H1 (cell line): ENCODE measurements at regions not wholly inside any gene's neighbourhood (a gene's known extent, or its start where the extent isn't known, plus 50 kb on each side); places are given as distances from the start of the nearest gene placed in this dataset.

ENCODE experiments used
- CTCF ChIA-PET: fragments of 300-600 bp; sonication (Branson Sonifier 250); formaldehyde crosslinking; loops from one replicate; lab custom pipeline; 2021; ENCODE audit not compliant: partially characterized antibody; lab: Charles Lee
- POLR2A ChIA-PET: fragments of 300-600 bp; sonication (Branson Sonifier 250); formaldehyde crosslinking; loops from one replicate; lab custom pipeline; 2021; ENCODE audit warnings: inconsistent platforms; ENCODE audit not compliant: partially characterized antibody; lab: Charles Lee
- DNase-seq, 2 experiments: peaks; one replicate each; pipeline versions ENCODE4 v3.0.0 to v3.0.0-alpha.2; 2010 to 2022; ENCODE audit warnings: low spot score in 2 of 2, low read depth in 1 of 2, mixed read lengths in 1 of 2
- FAIRE-seq: peaks from 2 replicates; lab custom pipeline; 2011; peaks lifted over from hg19 to GRCh38; lab: Jason Lieb, UNC
- H2AFZ ChIP-seq: 2 replicates; pipeline ENCODE4 v1.8.1; 2012; ENCODE audit warnings: low read length, inconsistent platforms
- H2AK5ac ChIP-seq: 2 replicates; pipeline ENCODE4 v1.6.1; 2013; ENCODE audit warnings: low read depth, low read length
- H2BK120ac ChIP-seq: replicated peaks from 2 replicates; pipeline ENCODE3; 2013; ENCODE audit warnings: low read depth, low read length, inconsistent platforms
- H2BK12ac ChIP-seq: 2 replicates; pipeline ENCODE4 v1.6.1; 2013; ENCODE audit warnings: low read depth, low read length
- H2BK15ac ChIP-seq: 2 replicates; pipeline ENCODE4 v1.6.1; 2013; ENCODE audit warnings: low read length
- H2BK20ac ChIP-seq: 2 replicates; pipeline ENCODE4 v1.6.1; 2013; ENCODE audit warnings: low read length
- H2BK5ac ChIP-seq: 2 replicates; pipeline ENCODE4 v1.6.1; 2013; ENCODE audit warnings: low read depth, low read length
- H3K14ac ChIP-seq: 2 replicates; pipeline ENCODE4 v1.6.1; 2013; ENCODE audit warnings: inconsistent platforms; ENCODE audit not compliant: insufficient read length
- H3K18ac ChIP-seq: 2 replicates; pipeline ENCODE4 v1.6.1; 2013; ENCODE audit warnings: low read length; ENCODE audit errors: extremely low read depth
- H3K23ac ChIP-seq: 2 replicates; pipeline ENCODE4 v1.6.1; 2013; ENCODE audit warnings: inconsistent platforms; ENCODE audit not compliant: insufficient read length
- H3K23me2 ChIP-seq: 2 replicates; pipeline ENCODE4 v1.6.1; 2013; ENCODE audit warnings: low read depth, low read length
- H3K27ac ChIP-seq: 2 replicates; pipeline ENCODE4 v1.6.1; 2011; ENCODE audit warnings: low read depth, low read length, inconsistent platforms
- H3K27me3 ChIP-seq, 4 experiments: replicated peaks in 1 of 4; 1 replicate in 1 of 4; 2 replicates in 3 of 4; pipeline versions ENCODE4 v1.6.1 to v1.8.1; 2011 to 2013; ENCODE audit warnings: low read length in 3 of 4, mild to moderate bottlenecking in 3 of 4, inconsistent platforms in 2 of 4, mixed read lengths in 2 of 4, moderate library complexity in 1 of 4; ENCODE audit not compliant: control insufficient read depth in 3 of 4, insufficient read depth in 3 of 4; ENCODE audit errors: extremely low read depth in 1 of 4
- H3K36me3 ChIP-seq, 4 experiments: 2 replicates each; pipeline versions ENCODE4 v1.6.1 to v1.8.1; 2011 to 2013; ENCODE audit warnings: mild to moderate bottlenecking in 4 of 4, low read length in 3 of 4, moderate library complexity in 2 of 4, control low read depth in 1 of 4, inconsistent platforms in 1 of 4; ENCODE audit not compliant: insufficient read depth in 4 of 4, control insufficient read depth in 2 of 4
- H3K4ac ChIP-seq: replicated peaks from 2 replicates; pipeline ENCODE3; 2013; ENCODE audit warnings: low read length, low read depth, mixed read lengths, inconsistent platforms; ENCODE audit not compliant: insufficient read length
- H3K4me1 ChIP-seq, 4 experiments: replicated peaks in 1 of 4; 1 replicate in 1 of 4; 2 replicates in 3 of 4; pipeline versions ENCODE4 v1.6.1 to v1.8.1; 2011 to 2013; ENCODE audit warnings: low read length in 3 of 4, inconsistent platforms in 2 of 4, mixed read lengths in 1 of 4; ENCODE audit not compliant: insufficient read depth in 4 of 4, control insufficient read depth in 3 of 4
- H3K4me2 ChIP-seq, 2 experiments: 2 replicates each; pipeline versions ENCODE4 v1.6.1 to v1.8.1; 2011 to 2013; ENCODE audit warnings: low read depth in 2 of 2, low read length in 2 of 2, control low read depth in 1 of 2, inconsistent platforms in 1 of 2, mild to moderate bottlenecking in 1 of 2; ENCODE audit not compliant: insufficient read depth in 1 of 2
- H3K4me3 ChIP-seq, 4 experiments: fragments of 200-600, 300-600 bp in 1 of 4; sonication (generic), shearing (Covaris generic), sonication (Bioruptor Twin) in 1 of 4; 2 replicates each; pipeline versions ENCODE4 v1.5.1 to v1.8.1; 2011 to 2016; ENCODE audit warnings: low read length in 4 of 4, low read depth in 3 of 4, control low read depth in 2 of 4, inconsistent platforms in 2 of 4, mild to moderate bottlenecking in 2 of 4, mixed read lengths in 1 of 4, moderate library complexity in 1 of 4; ENCODE audit not compliant: insufficient read depth in 2 of 4; ENCODE audit errors: extremely low read depth in 1 of 4
- H3K56ac ChIP-seq: replicated peaks from 2 replicates; pipeline ENCODE3; 2013; ENCODE audit warnings: low read depth, mild to moderate bottlenecking, mixed read lengths, low read length, inconsistent platforms; ENCODE audit not compliant: insufficient read length
- H3K79me1 ChIP-seq: 2 replicates; pipeline ENCODE4 v1.6.1; 2013; ENCODE audit warnings: low read depth, low read length, control low read depth
- H3K79me2 ChIP-seq, 2 experiments: 2 replicates each; pipeline versions ENCODE4 v1.6.1 to v1.8.1; 2012 to 2013; ENCODE audit warnings: low read length in 2 of 2, mild to moderate bottlenecking in 2 of 2, inconsistent platforms in 1 of 2; ENCODE audit not compliant: insufficient read depth in 2 of 2, control insufficient read depth in 1 of 2
- H3K9ac ChIP-seq, 4 experiments: replicated peaks in 1 of 4; 1 replicate in 1 of 4; 2 replicates in 3 of 4; pipeline versions ENCODE4 v1.6.1 to v1.8.1; 2011 to 2013; ENCODE audit warnings: low read depth in 3 of 4, low read length in 3 of 4, control low read depth in 2 of 4, mild to moderate bottlenecking in 2 of 4, moderate library complexity in 2 of 4, inconsistent platforms in 1 of 4; ENCODE audit errors: extremely low read depth in 1 of 4
- H3K9me3 ChIP-seq, 2 experiments: 2 replicates each; pipeline versions ENCODE4 v1.6.1 to v1.8.1; 2012 to 2013; ENCODE audit warnings: mild to moderate bottlenecking in 2 of 2, moderate library complexity in 2 of 2, control low read depth in 1 of 2, inconsistent platforms in 1 of 2, low read depth in 1 of 2, low read length in 1 of 2, mixed read lengths in 1 of 2; ENCODE audit not compliant: insufficient read depth in 2 of 2
- H4K20me1 ChIP-seq, 2 experiments: replicated peaks in 1 of 2; 2 replicates each; pipeline versions ENCODE3 to v1.8.1; 2011 to 2013; ENCODE audit warnings: inconsistent platforms in 2 of 2, low read length in 2 of 2, mild to moderate bottlenecking in 1 of 2; ENCODE audit not compliant: insufficient read depth in 2 of 2, control insufficient read depth in 1 of 2
- H4K5ac ChIP-seq: 2 replicates; pipeline ENCODE4 v1.6.1; 2013; ENCODE audit warnings: low read length, low read depth, mixed read lengths, inconsistent platforms; ENCODE audit not compliant: insufficient read length
- H4K8ac ChIP-seq: 2 replicates; pipeline ENCODE4 v1.8.0; 2013; ENCODE audit warnings: mild to moderate bottlenecking, moderate library complexity, low read length, inconsistent platforms; ENCODE audit not compliant: insufficient read depth; ENCODE audit errors: extremely low read depth
- H4K91ac ChIP-seq: replicated peaks from 2 replicates; pipeline ENCODE3; 2013; ENCODE audit warnings: low read length, mixed read lengths, inconsistent platforms; ENCODE audit not compliant: insufficient read length
- CBX8 ChIP-seq: fragments of 300-800, 300-1000 bp; sonication (generic); IDR thresholded peaks from 2 replicates; pipeline ENCODE4 v1.7.1; 2016; ENCODE audit warnings: low read depth, low read length, borderline replicate concordance
- CREB1 ChIP-seq: IDR thresholded peaks from 2 replicates; pipeline ENCODE4 v1.6.1; 2012; ENCODE audit warnings: inconsistent platforms
- EP300 ChIP-seq, 2 experiments: IDR thresholded peaks; 1 replicate in 1 of 2; 2 replicates in 1 of 2; pipeline ENCODE4 v1.6.1; 2011 to 2012; ENCODE audit warnings: low read depth in 2 of 2, low read length in 2 of 2, mild to moderate bottlenecking in 2 of 2, borderline replicate concordance in 1 of 2, inconsistent platforms in 1 of 2, moderate library complexity in 1 of 2
- JUN ChIP-seq: IDR thresholded peaks from 2 replicates; pipeline ENCODE4 v1.6.1; 2011; ENCODE audit warnings: low read depth, mild to moderate bottlenecking, improper control_type of control experiment, low read length
- KDM1A ChIP-seq: fragments of 200-600, 300-600 bp; sonication (generic); IDR thresholded peaks from 2 replicates; pipeline ENCODE4 v1.7.1; 2016; ENCODE audit warnings: mild to moderate bottlenecking, low read length, borderline replicate concordance
- POU5F1 ChIP-seq: IDR thresholded peaks from 2 replicates; pipeline ENCODE4 v1.6.1; 2011; ENCODE audit warnings: low read depth, mild to moderate bottlenecking, low read length, moderate library complexity
- RXRA ChIP-seq: IDR thresholded peaks from 2 replicates; pipeline ENCODE4 v1.6.1; 2011; ENCODE audit warnings: low read depth, mild to moderate bottlenecking, low read length, moderate library complexity; ENCODE audit not compliant: insufficient read depth
- SAP30 ChIP-seq: fragments of 300-600 bp; sonication (generic); IDR thresholded peaks from 2 replicates; pipeline ENCODE4 v1.7.1; 2012; ENCODE audit warnings: low read length, moderate library complexity, mild to moderate bottlenecking, inconsistent platforms; ENCODE audit not compliant: insufficient read depth, insufficient replicate concordance
- WGBS, 2 experiments: shearing (Covaris generic) in 1 of 2; methylation state at CpG; one replicate each; pipeline versions ENCODE4 v1.1.6 to v1.1.7; 2013 to 2015; ENCODE audit warnings: low lambda C conversion rate in 2 of 2, mixed read lengths in 2 of 2, inconsistent platforms in 1 of 2, low coverage in 1 of 2, missing lambda C conversion rate in 1 of 2; ENCODE audit not compliant: insufficient replicate concordance in 2 of 2, insufficient coverage in 1 of 2, insufficient read length in 1 of 2; ENCODE audit errors: extremely low coverage in 1 of 2, missing lambda C conversion rate in 1 of 2; 5-methylcytosine and 5-hydroxymethylcytosine counted together

DNA sequence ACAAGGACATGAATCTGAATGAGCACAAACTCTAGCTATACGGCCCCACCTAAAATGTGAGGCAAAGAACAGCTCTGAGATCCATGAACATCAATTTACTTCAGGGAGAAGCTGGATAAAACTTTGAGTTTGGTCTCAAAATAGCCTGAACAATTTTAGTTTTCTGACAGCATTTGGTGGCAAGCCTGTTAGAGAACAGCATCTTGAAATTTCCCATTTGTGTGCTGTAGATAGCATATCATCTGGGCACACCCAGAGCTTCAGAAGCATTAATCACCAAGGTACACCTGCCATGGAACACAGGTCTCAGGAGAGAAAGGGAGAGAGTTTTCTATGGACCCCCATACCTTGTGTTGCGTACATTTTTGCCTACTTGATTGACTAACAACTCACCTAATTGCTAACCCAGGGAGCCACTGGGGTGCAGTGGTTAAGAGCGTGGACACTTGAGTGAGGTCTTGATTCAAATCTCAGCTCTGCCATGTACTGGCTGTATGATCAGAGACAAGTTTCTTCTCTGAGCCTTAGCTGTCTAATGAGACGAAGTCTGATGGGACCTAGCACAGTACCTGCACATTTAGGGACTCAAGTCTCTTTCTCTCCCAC lies 264.9 kb downstream of the PIK3R1 start:
- Histone ChIP-seq H3K14ac (no peak overlapping the region), H3K79me1 (no peaks in the 10 kb centered on the region), H3K56ac (no peak overlapping the region), H3K36me3 (no peaks in the 10 kb centered on the region), H3K4ac (no peak overlapping the region), H2BK15ac (no peak overlapping the region), H3K79me2 (no peaks in the 10 kb centered on the region), H2AFZ (no peak overlapping the region), H3K4me3 (no peak overlapping the region), H3K18ac (no peak overlapping the region), H2BK5ac (no peak overlapping the region), H3K4me2 (no peak overlapping the region), H4K8ac (no peak overlapping the region), H3K9me3 (no peaks in the 10 kb centered on the region), H3K4me1 (no peaks in the 10 kb centered on the region), H2BK20ac (no peak overlapping the region), H4K5ac (no peak overlapping the region), H4K91ac (no peak overlapping the region), H3K27ac (no peak overlapping the region), H2BK120ac (no peak overlapping the region), H2BK12ac (no peak overlapping the region), H3K27me3 (no peaks in the 10 kb centered on the region), H2AK5ac (no peak overlapping the region), H3K9ac (no peak overlapping the region), H3K23ac (no peak overlapping the region), H3K23me2 (no peaks in the 10 kb centered on the region; the same call in 1 of the 2 replicates), H4K20me1 (no peaks in the 10 kb centered on the region)
- ChIA-PET POLR2A (no interaction called here), CTCF (interaction anchor here (1.6 kb wide), 1 partner anchor 24 kb away, joined by 3 read pairs; no protein-coding TSS in a partner anchor)
- DNase-seq (no peak), FAIRE-seq (no peak)
- no peak for TF ChIP-seq SAP30
- no peak for TF ChIP-seq POU5F1
- TF ChIP-seq JUN: no peak
- TF ChIP-seq RXRA: no peak
- no peak for TF ChIP-seq EP300 (IDR thresholded peaks at IDR 0.05; ENCODE audit: borderline replicate concordance in 1 of 2, low read depth in 2 of 2, low read length in 2 of 2)
- no peak for TF ChIP-seq KDM1A
- no peak for TF ChIP-seq CBX8
- no peak for TF ChIP-seq CREB1
- 88% methylated on average over 4 of the region's 4 CpGs; no CpG with 5 or more reads in 1 of the 2 experiments for WGBS, 2 experiments
